ENCODE measurements at regions not wholly inside any gene's neighbourhood (a gene's known extent, or its start where the extent isn't known, plus 50 kb on each side); places are given as distances from the start of the nearest gene placed in this dataset.

- no peaks in the 10 kb centered on the region for H3K36me3 ChIP-seq
- no peak overlapping the region for H3K27ac ChIP-seq
- WGBS, 3 donors: 69 to 76% (median 74%) methylated on average over 4 of the region's 4 CpGs
Observed at GRCh38 chr2:155733091-155733853, 599.2 kb downstream of the NR4A2 start.

GRCh38 chr2:155730804-155731203, 601.7 kb downstream of the NR4A2 start:
- H3K27ac ChIP-seq: no peak overlapping the region
- TF ChIP-seq POLR2A (IDR thresholded peaks at IDR 0.05) (no peak), CTCF (IDR thresholded peaks at IDR 0.05) (no peak), EP300 (IDR thresholded peaks at IDR 0.05) (no peak)
- no peaks in the 10 kb centered on the region for H3K27me3 ChIP-seq
- no peaks in the 10 kb centered on the region for H3K9me3 ChIP-seq
- no peak overlapping the region for H3K4me3 ChIP-seq
- 76 to 80% (median 77%) methylated on average over 5 of the region's 5 CpGs for WGBS, 3 donors
- DNase-seq: no peak
- H3K36me3 ChIP-seq: no peaks in the 10 kb centered on the region
- no peaks in the 10 kb centered on the region for H3K4me1 ChIP-seq (ENCODE audit: insufficient read depth)
- intact Hi-C loops (cut with DNase I): no loop called here

More at GRCh38 chr2:155733091-155733853, 599.2 kb downstream of the NR4A2 start:
- Histone ChIP-seq H3K27me3 (no peaks in the 10 kb centered on the region), H3K4me1 (ENCODE audit: insufficient read depth) (no peaks in the 10 kb centered on the region), H3K9me3 (no peaks in the 10 kb centered on the region), H3K4me3 (no peak overlapping the region)
- TF ChIP-seq CTCF (IDR thresholded peaks at IDR 0.05) (no peak), EP300 (IDR thresholded peaks at IDR 0.05) (no peak), POLR2A (IDR thresholded peaks at IDR 0.05) (no peak)
- intact Hi-C loops (cut with DNase I): no loop called here
- no peak for DNase-seq

- H3K4me3 ChIP-seq: no peak overlapping the region
- DNase-seq: no peak
- TF ChIP-seq CTCF (IDR thresholded peaks at IDR 0.05) (no peak), POLR2A (IDR thresholded peaks at IDR 0.05) (no peak), EP300 (IDR thresholded peaks at IDR 0.05) (no peak)
- H3K36me3 ChIP-seq: no peaks in the 10 kb centered on the region
- WGBS, 3 donors: 40 to 43% (median 40%) methylated on average over 10 of the region's 10 CpGs
- H3K27me3 ChIP-seq: no peaks in the 10 kb centered on the region
- no peaks in the 10 kb centered on the region for H3K4me1 ChIP-seq (ENCODE audit: insufficient read depth)
- intact Hi-C loops (cut with DNase I): no loop called here
- H3K9me3 ChIP-seq: no peaks in the 10 kb centered on the region
- no peak overlapping the region for H3K27ac ChIP-seq
Observed at GRCh38 chr2:155727187-155727895, 605.2 kb downstream of the NR4A2 start.

- 47 to 53% (median 50%) methylated on average over 3 of the region's 3 CpGs for WGBS, 3 donors
- Histone ChIP-seq H3K4me3 (no peak overlapping the region), H3K4me1 (ENCODE audit: insufficient read depth) (no peaks in the 10 kb centered on the region), H3K36me3 (no peaks in the 10 kb centered on the region), H3K27ac (no peak overlapping the region), H3K27me3 (no peaks in the 10 kb centered on the region), H3K9me3 (no peaks in the 10 kb centered on the region)
- TF ChIP-seq CTCF (IDR thresholded peaks at IDR 0.05) (no peak), POLR2A (IDR thresholded peaks at IDR 0.05) (no peak), EP300 (IDR thresholded peaks at IDR 0.05) (no peak)
- intact Hi-C loops (cut with DNase I): no loop called here
- DNase-seq: no peak
Observed at GRCh38 chr2:155722290-155722689, 610.2 kb downstream of the NR4A2 start.

Data from ovary (tissue), 7 donors.